ENCODE measurements at regions not wholly inside any gene's neighbourhood (a gene's known extent, or its start where the extent isn't known, plus 50 kb on each side); places are given as distances from the start of the nearest gene placed in this dataset.
A peak's percentile ranks its signal among the peaks of the same experiment; 100 is the strongest.

GRCh38 chr6:20313051-20313450 is 88.6 kb upstream of the E2F3 start:
- no peak for DNase-seq (ENCODE audit: low read depth)

GRCh38 chr6:20313960-20314530 is 87.6 kb upstream of the E2F3 start:
- DNase-seq (ENCODE audit: low read depth), result no peak

- no peak for DNase-seq (ENCODE audit: low read depth)
These were observed 86.5 kb upstream of the E2F3 start for GRCh38 chr6:20314866-20315845.

- DNase-seq (ENCODE audit: low read depth), result no peak
These were observed 84.2 kb upstream of the E2F3 start for GRCh38 chr6:20317430-20317829.

- no peak for DNase-seq (ENCODE audit: low read depth)
These were observed 82.8 kb upstream of the E2F3 start for GRCh38 chr6:20318851-20319387.

GRCh38 chr6:20319520-20320357 is 81.9 kb upstream of the E2F3 start:
- peak; percentile 56 for DNase-seq (ENCODE audit: low read depth)

- DNase-seq (ENCODE audit: low read depth), result no peak
These were observed 75.8 kb upstream of the E2F3 start for GRCh38 chr6:20325641-20326421.

- no peak for DNase-seq (ENCODE audit: low read depth)
These were observed 75.3 kb upstream of the E2F3 start for GRCh38 chr6:20326422-20326728.

GRCh38 chr6:20327141-20327540 is 74.5 kb upstream of the E2F3 start:
- DNase-seq (ENCODE audit: low read depth), result no peak

- DNase-seq (ENCODE audit: low read depth), result no peak
These were observed 73.3 kb upstream of the E2F3 start for GRCh38 chr6:20328266-20328923.

- no peak for DNase-seq (ENCODE audit: low read depth)
These were observed 72.8 kb upstream of the E2F3 start for GRCh38 chr6:20328924-20329300.

GRCh38 chr6:20331042-20331441 is 70.6 kb upstream of the E2F3 start:
- no peak for DNase-seq (ENCODE audit: low read depth)

GRCh38 chr6:20331625-20332024 is 70.1 kb upstream of the E2F3 start:
- no peak for DNase-seq (ENCODE audit: low read depth)

GRCh38 chr6:20332441-20333006 is 69.2 kb upstream of the E2F3 start:
- no peak for DNase-seq (ENCODE audit: low read depth)

- DNase-seq (ENCODE audit: low read depth), result no peak
These were observed 67.9 kb upstream of the E2F3 start for GRCh38 chr6:20333721-20334269.

- no peak for DNase-seq (ENCODE audit: low read depth)
These were observed 67.3 kb upstream of the E2F3 start for GRCh38 chr6:20334334-20334733.

GRCh38 chr6:20334962-20335361 is 66.7 kb upstream of the E2F3 start:
- DNase-seq (ENCODE audit: low read depth), result no peak

- no peak for DNase-seq (ENCODE audit: low read depth)
These were observed 65.8 kb upstream of the E2F3 start for GRCh38 chr6:20335872-20336271.

- no peak for DNase-seq (ENCODE audit: low read depth)
These were observed 63.5 kb upstream of the E2F3 start for GRCh38 chr6:20338156-20338555.

- no peak for DNase-seq (ENCODE audit: low read depth)
These were observed 61.4 kb upstream of the E2F3 start for GRCh38 chr6:20340068-20340848.
